Retinal pigment epithelial cell (primary cell): ENCODE measurements at regions not wholly inside any gene's neighbourhood (a gene's known extent, or its start where the extent isn't known, plus 50 kb on each side); places are given as distances from the start of the nearest gene placed in this dataset.

Source experiments
- DNase-seq: peaks from one replicate; pipeline ENCODE4 v3.0.0-alpha.2; 2010; ENCODE audit warnings: low read depth
- H3K4me3 ChIP-seq: 2 replicates; pipeline ENCODE4 v1.5.1; 2011; ENCODE audit warnings: mild to moderate bottlenecking, low read length, control low read depth, moderate library complexity
- TF ChIP-seq, protein P1 (sequence below): conservative IDR thresholded peaks from 2 replicates; pipeline ENCODE4 v1.5.1; 2011; ENCODE audit warnings: low read depth, low read length, control low read depth, inconsistent platforms

GRCh38 chr15:67955252-67955651 is 98.9 kb upstream of the PIAS1 start:
- no peak for DNase-seq
- TF ChIP-seq, protein P1, sequence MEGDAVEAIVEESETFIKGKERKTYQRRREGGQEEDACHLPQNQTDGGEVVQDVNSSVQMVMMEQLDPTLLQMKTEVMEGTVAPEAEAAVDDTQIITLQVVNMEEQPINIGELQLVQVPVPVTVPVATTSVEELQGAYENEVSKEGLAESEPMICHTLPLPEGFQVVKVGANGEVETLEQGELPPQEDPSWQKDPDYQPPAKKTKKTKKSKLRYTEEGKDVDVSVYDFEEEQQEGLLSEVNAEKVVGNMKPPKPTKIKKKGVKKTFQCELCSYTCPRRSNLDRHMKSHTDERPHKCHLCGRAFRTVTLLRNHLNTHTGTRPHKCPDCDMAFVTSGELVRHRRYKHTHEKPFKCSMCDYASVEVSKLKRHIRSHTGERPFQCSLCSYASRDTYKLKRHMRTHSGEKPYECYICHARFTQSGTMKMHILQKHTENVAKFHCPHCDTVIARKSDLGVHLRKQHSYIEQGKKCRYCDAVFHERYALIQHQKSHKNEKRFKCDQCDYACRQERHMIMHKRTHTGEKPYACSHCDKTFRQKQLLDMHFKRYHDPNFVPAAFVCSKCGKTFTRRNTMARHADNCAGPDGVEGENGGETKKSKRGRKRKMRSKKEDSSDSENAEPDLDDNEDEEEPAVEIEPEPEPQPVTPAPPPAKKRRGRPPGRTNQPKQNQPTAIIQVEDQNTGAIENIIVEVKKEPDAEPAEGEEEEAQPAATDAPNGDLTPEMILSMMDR, result no peak
- no peak overlapping the region for H3K4me3 ChIP-seq

- TF ChIP-seq, protein P1, result no peak
- no peak overlapping the region for H3K4me3 ChIP-seq
- DNase-seq, result no peak
Observed at GRCh38 chr15:67957435-67958132, 96.5 kb upstream of the PIAS1 start.

GRCh38 chr15:67967871-67968431 is 86.2 kb upstream of the PIAS1 start:
- no peak for DNase-seq
- TF ChIP-seq, protein P1, result no peak
- H3K4me3 ChIP-seq, result peak overlapping the region; percentile 55

DNA sequence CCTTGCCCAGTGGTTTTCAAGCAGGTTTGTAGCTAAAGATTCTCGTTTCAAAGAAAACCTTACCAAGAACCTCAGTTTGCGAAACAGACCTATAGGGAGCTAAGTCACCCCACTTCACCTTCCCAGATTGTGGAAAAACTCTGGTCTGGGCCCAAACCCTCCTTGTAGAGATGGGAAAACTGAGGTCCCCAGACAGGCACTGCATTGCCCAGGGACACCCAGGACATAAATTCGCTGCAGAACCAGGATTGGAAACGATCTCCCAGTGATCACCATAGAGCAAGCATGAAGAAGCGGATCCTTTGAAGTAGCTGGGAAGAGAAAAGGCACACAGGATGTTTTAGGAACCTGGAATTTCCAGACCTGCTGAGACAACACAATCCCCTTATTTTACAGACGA is 85.6 kb upstream of the PIAS1 start:
- TF ChIP-seq, protein P1, result no peak
- H3K4me3 ChIP-seq, result peak overlapping the region; percentile 55
- no peak for DNase-seq

- H3K4me3 ChIP-seq, result no peak overlapping the region
- TF ChIP-seq, protein P1, result no peak
- DNase-seq, result no peak
Observed at GRCh38 chr15:67968966-67969365, 85.1 kb upstream of the PIAS1 start.

- DNase-seq, result no peak
- TF ChIP-seq, protein P1, result no peak
- no peak overlapping the region for H3K4me3 ChIP-seq
Observed at GRCh38 chr15:67969892-67970291, 84.2 kb upstream of the PIAS1 start.

DNA sequence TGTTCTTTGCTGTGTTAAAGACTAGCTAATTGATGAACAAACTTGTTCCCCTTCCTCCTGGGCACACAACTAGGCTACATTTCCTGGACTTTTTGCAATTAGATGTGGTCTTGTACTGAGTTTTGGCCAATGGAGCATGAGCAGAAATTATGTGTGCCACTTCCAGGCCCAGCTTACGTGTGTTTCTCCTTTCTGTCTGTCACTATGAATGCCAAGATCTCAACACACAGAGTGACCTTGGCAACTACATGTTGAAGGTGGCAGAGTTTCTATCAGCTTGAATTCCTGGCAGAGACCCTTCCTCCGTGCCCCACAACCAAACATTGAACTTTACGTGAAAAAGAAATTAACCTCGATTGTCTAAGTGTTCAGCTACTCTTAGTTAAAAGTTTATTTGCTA is 81.7 kb upstream of the PIAS1 start:
- DNase-seq, result no peak
- TF ChIP-seq, protein P1, result no peak
- H3K4me3 ChIP-seq, result no peak overlapping the region
